Neural cell (in vitro differentiated cells): ENCODE measurements at regions not wholly inside any gene's neighbourhood (a gene's known extent, or its start where the extent isn't known, plus 50 kb on each side); places are given as distances from the start of the nearest gene placed in this dataset.

ENCODE experiments used
- H2AFZ ChIP-seq: fragments of 200-600, 300-800 bp; sonication (generic), shearing (Covaris generic); 2 replicates; pipeline ENCODE4 v1.6.0; 2014; ENCODE audit warnings: low read depth, mild to moderate bottlenecking, antibody characterized with exemption, low read length, moderate library complexity
- H3F3A ChIP-seq: fragments of 200-600 bp; shearing (Covaris generic); 2 replicates; pipeline ENCODE4 v1.6.1; 2016; ENCODE audit warnings: mild to moderate bottlenecking, moderate library complexity, mixed read lengths, antibody characterized with exemption, low read length; ENCODE audit not compliant: insufficient read depth, poor library complexity, severe bottlenecking
- H3K27ac ChIP-seq: fragments of 200-600, 300-800 bp; sonication (generic), shearing (Covaris generic); 2 replicates; pipeline ENCODE4 v1.5.1; 2014; ENCODE audit warnings: mild to moderate bottlenecking, low read length, moderate library complexity
- H3K27me3 ChIP-seq: fragments of 300-800, 200-600 bp; sonication (generic), shearing (Covaris generic); 2 replicates; pipeline ENCODE4 v1.6.0; 2014; ENCODE audit warnings: mild to moderate bottlenecking, low read depth, low read length, moderate library complexity; ENCODE audit not compliant: insufficient read depth
- H3K36me3 ChIP-seq: fragments of 300-800, 200-600 bp; sonication (generic), shearing (Covaris generic); 2 replicates; pipeline ENCODE4 v1.5.1; 2014; ENCODE audit warnings: mild to moderate bottlenecking, antibody characterized with exemption, low read length, moderate library complexity; ENCODE audit not compliant: insufficient read depth
- H3K4me2 ChIP-seq: fragments of 300-800, 200-600 bp; sonication (generic), shearing (Covaris generic); 2 replicates; pipeline ENCODE4 v1.6.0; 2014; ENCODE audit warnings: mild to moderate bottlenecking, low read length
- H3K4me3 ChIP-seq: fragments of 300-800, 200-600 bp; sonication (generic), shearing (Covaris generic); 2 replicates; pipeline ENCODE4 v1.5.1; 2014; ENCODE audit warnings: mild to moderate bottlenecking, low read length, moderate library complexity
- H3K79me2 ChIP-seq: fragments of 200-600 bp; shearing (Covaris generic); replicated peaks from 2 replicates; pipeline ENCODE4 v1.6.0; 2014; ENCODE audit warnings: mild to moderate bottlenecking, low read length, moderate library complexity; ENCODE audit not compliant: insufficient read depth
- H3K9ac ChIP-seq: fragments of 300-800, 200-600 bp; sonication (generic), shearing (Covaris generic); 2 replicates; pipeline ENCODE4 v1.6.1; 2016; ENCODE audit warnings: mild to moderate bottlenecking, low read length, mixed read lengths
- H3K9me2 ChIP-seq: fragments of 200-600 bp; shearing (Covaris generic); 2 replicates; pipeline ENCODE4 v1.6.1; 2016; ENCODE audit warnings: mild to moderate bottlenecking, low read length, mixed read lengths; ENCODE audit not compliant: insufficient read depth
- H3K9me3 ChIP-seq: fragments of 200-600, 300-800 bp; sonication (generic), shearing (Covaris generic); 2 replicates; pipeline ENCODE4 v1.6.1; 2016; ENCODE audit warnings: mild to moderate bottlenecking, mixed run types, low read length, moderate library complexity, mixed read lengths
- H4K20me1 ChIP-seq: fragments of 200-600 bp; shearing (Covaris generic); 2 replicates; pipeline ENCODE4 v1.6.1; 2016; ENCODE audit warnings: mild to moderate bottlenecking, mixed run types; ENCODE audit not compliant: insufficient read depth
- CTCF ChIP-seq: fragments of 450-650 bp; IDR thresholded peaks from 2 replicates; pipeline ENCODE4 v1.5.1; 2014; ENCODE audit warnings: antibody characterized with exemption, mild to moderate bottlenecking, moderate library complexity; ENCODE audit not compliant: poor library complexity, severe bottlenecking
- EP300 ChIP-seq: fragments of 450-650 bp; conservative IDR thresholded peaks from 2 replicates; pipeline ENCODE4 v1.6.1; 2014; ENCODE audit warnings: antibody characterized with exemption, mild to moderate bottlenecking, moderate library complexity; ENCODE audit not compliant: poor library complexity, severe bottlenecking
- EZH2 ChIP-seq: fragments of 200-600, 300-800 bp; shearing (Covaris generic), sonication (generic); IDR thresholded peaks from 2 replicates; pipeline ENCODE4 v1.6.1; 2014; ENCODE audit warnings: antibody characterized with exemption, low read length, borderline replicate concordance, mild to moderate bottlenecking; ENCODE audit not compliant: insufficient read depth, poor library complexity, severe bottlenecking
- MXI1 ChIP-seq: fragments of 450-650 bp; conservative IDR thresholded peaks from 2 replicates; pipeline ENCODE4 v1.6.1; 2014; ENCODE audit warnings: antibody characterized with exemption, mild to moderate bottlenecking; ENCODE audit not compliant: poor library complexity, severe bottlenecking
- POLR2AphosphoS5 ChIP-seq: IDR thresholded peaks from 2 replicates; pipeline ENCODE4 v1.6.1; 2012
- RAD21 ChIP-seq: fragments of 450-650 bp; conservative IDR thresholded peaks from 2 replicates; pipeline ENCODE4 v1.6.1; 2014; ENCODE audit warnings: antibody characterized with exemption, mild to moderate bottlenecking, moderate library complexity
- SMC3 ChIP-seq: fragments of 450-650 bp; conservative IDR thresholded peaks from 2 replicates; pipeline ENCODE4 v1.6.1; 2014; ENCODE audit warnings: antibody characterized with exemption, mild to moderate bottlenecking, moderate library complexity; ENCODE audit not compliant: poor library complexity
- TAF1 ChIP-seq: IDR thresholded peaks from 2 replicates; pipeline ENCODE4 v1.6.1; 2012; ENCODE audit warnings: low read depth
- TF ChIP-seq, protein P1 (sequence below): IDR thresholded peaks from 2 replicates; pipeline ENCODE4 v1.6.1; 2012; ENCODE audit warnings: borderline replicate concordance

DNA sequence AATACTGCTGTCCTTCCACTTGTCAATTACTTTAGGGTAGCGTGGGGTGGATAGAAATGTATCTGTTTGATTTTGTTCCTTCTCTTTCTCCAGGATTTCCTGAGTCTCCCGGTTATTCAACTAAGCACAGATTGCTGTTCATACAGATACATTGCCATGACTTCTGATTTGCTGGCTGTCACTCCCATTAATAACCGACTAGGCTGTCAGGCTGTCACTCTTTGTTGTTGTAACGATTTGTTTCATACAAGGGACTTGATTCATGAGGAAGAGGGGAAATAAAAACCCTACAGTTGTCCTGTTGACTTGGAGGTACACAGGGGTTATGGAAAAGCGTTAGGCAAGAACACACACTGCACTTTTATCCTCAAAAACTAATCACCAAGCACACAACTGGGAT is 302.7 kb upstream of the SMIM21 start:
- H3K4me3 ChIP-seq: no peak overlapping the region
- no peaks in the 10 kb centered on the region for H3K27me3 ChIP-seq
- no peaks in the 10 kb centered on the region for H4K20me1 ChIP-seq
- no peaks in the 10 kb centered on the region for H3K9me2 ChIP-seq
- H3K27ac ChIP-seq: no peak overlapping the region
- H3K9me3 ChIP-seq: no peaks in the 10 kb centered on the region
- no peaks in the 10 kb centered on the region for H3K36me3 ChIP-seq
- H3K4me2 ChIP-seq: no peak overlapping the region
- H3F3A ChIP-seq: no peaks in the 10 kb centered on the region
- no peak overlapping the region for H2AFZ ChIP-seq
- H3K79me2 ChIP-seq: no peaks in the 10 kb centered on the region
- no peak overlapping the region for H3K9ac ChIP-seq
- TF ChIP-seq SMC3 (no peak), POLR2AphosphoS5 (peak; percentile 63), EP300 (peak; percentile 87), EZH2 (no peak)

GRCh38 chr18:75728621-75729020 is 301.1 kb upstream of the SMIM21 start:
- TF ChIP-seq EP300 (no peak), TAF1 (no peak), SMC3 (no peak), CTCF (no peak), RAD21 (no peak), POLR2AphosphoS5 (no peak), MXI1 (no peak), EZH2 (no peak)
- TF ChIP-seq, protein P1, sequence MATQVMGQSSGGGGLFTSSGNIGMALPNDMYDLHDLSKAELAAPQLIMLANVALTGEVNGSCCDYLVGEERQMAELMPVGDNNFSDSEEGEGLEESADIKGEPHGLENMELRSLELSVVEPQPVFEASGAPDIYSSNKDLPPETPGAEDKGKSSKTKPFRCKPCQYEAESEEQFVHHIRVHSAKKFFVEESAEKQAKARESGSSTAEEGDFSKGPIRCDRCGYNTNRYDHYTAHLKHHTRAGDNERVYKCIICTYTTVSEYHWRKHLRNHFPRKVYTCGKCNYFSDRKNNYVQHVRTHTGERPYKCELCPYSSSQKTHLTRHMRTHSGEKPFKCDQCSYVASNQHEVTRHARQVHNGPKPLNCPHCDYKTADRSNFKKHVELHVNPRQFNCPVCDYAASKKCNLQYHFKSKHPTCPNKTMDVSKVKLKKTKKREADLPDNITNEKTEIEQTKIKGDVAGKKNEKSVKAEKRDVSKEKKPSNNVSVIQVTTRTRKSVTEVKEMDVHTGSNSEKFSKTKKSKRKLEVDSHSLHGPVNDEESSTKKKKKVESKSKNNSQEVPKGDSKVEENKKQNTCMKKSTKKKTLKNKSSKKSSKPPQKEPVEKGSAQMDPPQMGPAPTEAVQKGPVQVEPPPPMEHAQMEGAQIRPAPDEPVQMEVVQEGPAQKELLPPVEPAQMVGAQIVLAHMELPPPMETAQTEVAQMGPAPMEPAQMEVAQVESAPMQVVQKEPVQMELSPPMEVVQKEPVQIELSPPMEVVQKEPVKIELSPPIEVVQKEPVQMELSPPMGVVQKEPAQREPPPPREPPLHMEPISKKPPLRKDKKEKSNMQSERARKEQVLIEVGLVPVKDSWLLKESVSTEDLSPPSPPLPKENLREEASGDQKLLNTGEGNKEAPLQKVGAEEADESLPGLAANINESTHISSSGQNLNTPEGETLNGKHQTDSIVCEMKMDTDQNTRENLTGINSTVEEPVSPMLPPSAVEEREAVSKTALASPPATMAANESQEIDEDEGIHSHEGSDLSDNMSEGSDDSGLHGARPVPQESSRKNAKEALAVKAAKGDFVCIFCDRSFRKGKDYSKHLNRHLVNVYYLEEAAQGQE: no peak

GRCh38 chr18:75727456-75727855 is 300.0 kb upstream of the SMIM21 start:
- no peaks in the 10 kb centered on the region for H3K36me3 ChIP-seq
- no peaks in the 10 kb centered on the region for H3F3A ChIP-seq
- TF ChIP-seq CTCF (peak; percentile 26), RAD21 (peak; percentile 16), EP300 (no peak)
- no peak overlapping the region for H3K4me2 ChIP-seq
- no peaks in the 10 kb centered on the region for H3K9me3 ChIP-seq
- no peaks in the 10 kb centered on the region for H3K79me2 ChIP-seq
- no peaks in the 10 kb centered on the region for H3K27me3 ChIP-seq
- H4K20me1 ChIP-seq: no peaks in the 10 kb centered on the region
- no peak overlapping the region for H3K27ac ChIP-seq
- H2AFZ ChIP-seq: no peak overlapping the region
- no peak overlapping the region for H3K4me3 ChIP-seq
- H3K9me2 ChIP-seq: no peaks in the 10 kb centered on the region
- H3K9ac ChIP-seq: no peak overlapping the region

More at GRCh38 chr18:75728621-75729020, 301.1 kb upstream of the SMIM21 start:
- H3K27me3 ChIP-seq: no peaks in the 10 kb centered on the region
- no peak overlapping the region for H2AFZ ChIP-seq
- H3K4me3 ChIP-seq: no peak overlapping the region
- no peaks in the 10 kb centered on the region for H3K9me2 ChIP-seq
- no peaks in the 10 kb centered on the region for H3K36me3 ChIP-seq
- H4K20me1 ChIP-seq: no peaks in the 10 kb centered on the region
- H3K9me3 ChIP-seq: no peaks in the 10 kb centered on the region
- no peaks in the 10 kb centered on the region for H3F3A ChIP-seq
- no peaks in the 10 kb centered on the region for H3K79me2 ChIP-seq
- no peak overlapping the region for H3K27ac ChIP-seq
- no peak overlapping the region for H3K9ac ChIP-seq
- no peak overlapping the region for H3K4me2 ChIP-seq
